COLO829 (cell line): ENCODE measurements at regions not wholly inside any gene's neighbourhood (a gene's known extent, or its start where the extent isn't known, plus 50 kb on each side); places are given as distances from the start of the nearest gene placed in this dataset.

Experiments used
- DNase-seq: peaks from one replicate; pipeline ENCODE4 v3.0.0; 2012; ENCODE audit warnings: low spot score

DNA sequence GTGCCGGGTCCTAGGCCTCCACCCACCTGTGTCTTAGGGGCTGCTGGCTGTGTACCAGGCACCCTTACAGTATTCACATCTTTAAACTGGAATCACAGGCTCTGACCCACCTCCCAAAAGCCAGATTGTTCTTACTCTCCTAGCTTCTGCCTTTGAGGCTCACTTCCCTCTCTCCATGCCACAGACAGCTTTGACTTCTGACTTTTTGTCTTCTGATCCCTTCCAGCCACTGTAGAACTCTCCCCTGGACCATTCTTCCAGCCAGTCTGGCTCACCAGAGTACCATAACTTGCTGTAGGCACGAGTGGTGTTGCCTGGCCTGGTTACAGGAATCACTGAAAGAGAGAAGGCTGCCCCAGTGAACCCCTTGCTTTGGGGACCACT lies 58.1 kb upstream of the STUM start:
- DNase-seq, result no peak

DNA sequence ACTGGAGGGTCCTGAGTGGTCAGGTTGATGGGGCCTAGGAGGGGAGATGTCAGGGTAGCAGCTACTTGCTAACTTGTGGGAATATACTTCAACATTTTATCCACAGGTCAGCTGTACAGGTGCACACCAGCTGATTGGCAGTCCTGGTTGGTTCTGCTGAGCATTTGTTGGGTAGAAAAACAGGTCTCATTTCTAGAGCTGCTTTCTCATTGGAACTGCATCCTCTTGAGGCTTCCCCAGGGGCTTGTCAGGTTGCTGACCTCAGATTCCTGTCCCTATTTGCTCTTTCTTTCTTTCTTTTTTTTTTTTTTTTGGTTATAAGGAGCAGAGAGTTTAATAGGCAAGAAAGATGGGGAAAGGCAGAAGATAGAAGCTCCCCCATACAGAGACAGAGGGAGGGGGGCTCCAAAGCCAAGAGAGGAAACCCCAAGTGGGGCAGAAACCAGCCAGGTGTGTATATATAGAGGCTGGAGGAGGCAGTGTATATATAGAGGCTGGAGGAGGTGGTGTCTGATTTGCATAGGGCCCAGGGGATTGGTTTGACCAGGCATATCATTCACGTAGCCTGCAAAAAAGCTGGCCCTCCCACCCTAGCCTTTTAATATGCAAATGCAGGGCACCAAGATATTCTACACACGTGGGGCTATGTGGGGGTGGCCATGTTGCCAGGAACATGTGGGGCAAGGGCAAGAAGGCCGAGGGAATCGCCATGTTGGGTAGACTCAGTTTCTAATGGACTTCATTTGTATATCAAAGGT lies 57.3 kb upstream of the STUM start:
- DNase-seq, result no peak

DNA sequence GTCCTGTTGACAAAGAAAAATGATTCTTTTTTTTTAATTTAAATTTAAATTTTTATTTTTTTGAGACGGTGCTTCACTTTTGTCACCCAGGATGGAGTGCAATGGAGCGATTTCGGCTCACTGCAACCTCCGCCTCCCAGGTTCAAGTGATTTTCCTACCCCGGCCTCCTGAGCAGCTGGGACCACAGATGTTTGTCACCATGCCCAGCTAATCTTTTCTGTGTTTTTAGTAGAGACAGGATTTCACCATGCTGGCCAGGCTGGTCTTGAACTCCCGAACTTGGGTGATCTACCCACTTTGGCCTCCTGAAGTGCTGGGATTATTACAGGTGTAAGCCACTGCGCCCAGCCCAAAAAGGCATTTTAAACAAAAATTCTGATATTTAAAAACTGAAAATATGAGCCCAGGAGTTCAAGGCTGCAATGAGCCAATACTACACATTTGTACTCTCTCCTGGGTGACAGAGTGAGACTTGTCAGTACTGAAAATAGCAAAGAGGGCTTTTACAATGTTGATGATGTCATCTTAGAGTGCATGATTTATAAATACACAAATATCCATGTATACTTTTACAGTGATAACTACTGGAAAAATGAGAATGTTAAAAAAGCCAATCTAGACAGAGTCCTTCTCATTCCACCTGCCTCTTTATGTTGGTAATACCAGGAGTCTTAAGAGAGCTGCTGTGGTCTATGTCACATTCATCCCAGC lies 56.0 kb upstream of the STUM start:
- no peak for DNase-seq

DNA sequence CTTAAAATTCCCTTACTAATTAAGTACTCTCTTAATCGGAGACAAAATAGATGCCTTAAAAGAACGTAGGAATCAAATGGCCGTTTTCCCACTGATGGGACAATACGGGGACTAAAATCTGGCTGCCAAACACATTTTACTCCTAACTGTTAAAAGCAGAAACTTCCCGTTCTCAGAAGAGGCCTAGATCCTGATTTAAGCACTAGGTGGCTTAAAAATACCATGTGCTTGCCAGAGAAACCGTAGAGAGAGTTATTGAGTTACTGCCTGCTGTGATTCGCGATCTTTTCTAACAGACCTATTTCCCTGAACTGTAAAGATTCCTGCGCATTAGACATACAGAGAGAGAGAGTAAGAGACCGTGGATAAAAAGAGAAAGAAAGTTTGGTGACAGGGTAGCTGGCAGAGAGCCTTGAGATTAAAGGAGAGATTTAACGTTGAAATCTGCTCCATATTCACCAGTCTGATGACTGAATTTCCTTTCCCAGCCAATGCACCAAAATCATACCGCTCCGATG lies 54.4 kb upstream of the STUM start:
- no peak for DNase-seq

DNA sequence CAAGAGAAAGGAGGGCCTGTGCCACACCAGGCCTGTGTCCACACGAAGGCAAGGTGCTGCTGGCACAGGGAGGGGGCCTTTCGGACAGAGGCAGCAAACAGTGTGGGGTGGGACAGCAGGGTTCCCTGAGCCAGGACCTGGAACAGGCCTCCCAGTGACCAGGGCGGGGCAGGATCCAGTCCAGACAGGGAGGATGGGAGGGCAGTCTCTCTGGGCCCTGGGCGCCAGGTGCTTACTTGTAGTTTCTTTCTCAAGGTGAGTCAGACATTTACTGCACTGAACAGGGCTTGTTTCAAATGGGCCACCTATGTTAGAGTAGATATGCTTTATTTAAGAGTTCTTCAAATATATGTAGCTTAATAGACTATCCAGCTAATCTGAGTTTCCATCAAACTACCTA lies 52.8 kb upstream of the STUM start:
- no peak for DNase-seq

DNA sequence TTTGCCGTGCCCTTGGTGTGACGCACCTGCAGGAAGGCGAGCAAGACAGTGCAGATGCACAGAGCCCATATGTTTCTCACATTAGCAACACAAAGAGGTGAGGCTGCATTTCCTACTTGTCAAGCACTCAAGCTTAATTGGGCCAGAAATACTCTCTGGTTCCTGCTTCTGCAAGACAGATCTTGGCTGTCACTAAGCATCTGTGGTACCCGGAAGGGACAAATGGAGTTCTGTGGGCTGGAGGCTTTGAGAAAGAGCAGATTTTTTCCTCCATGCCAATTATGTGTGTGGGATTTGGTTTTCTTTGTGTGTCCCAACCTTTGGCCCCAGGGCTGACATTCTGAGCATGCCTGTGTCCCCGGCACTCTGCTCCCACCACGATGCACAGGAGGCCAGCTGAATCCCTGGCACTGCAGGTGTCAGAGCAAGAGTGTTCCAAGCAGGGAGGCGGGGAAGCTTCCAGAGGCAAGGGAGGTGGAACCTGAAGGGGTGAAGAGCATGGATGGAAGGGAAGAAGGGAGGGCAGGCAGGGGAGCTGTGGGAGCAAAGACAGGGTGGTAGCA lies 52.0 kb upstream of the STUM start:
- DNase-seq, result no peak

DNA sequence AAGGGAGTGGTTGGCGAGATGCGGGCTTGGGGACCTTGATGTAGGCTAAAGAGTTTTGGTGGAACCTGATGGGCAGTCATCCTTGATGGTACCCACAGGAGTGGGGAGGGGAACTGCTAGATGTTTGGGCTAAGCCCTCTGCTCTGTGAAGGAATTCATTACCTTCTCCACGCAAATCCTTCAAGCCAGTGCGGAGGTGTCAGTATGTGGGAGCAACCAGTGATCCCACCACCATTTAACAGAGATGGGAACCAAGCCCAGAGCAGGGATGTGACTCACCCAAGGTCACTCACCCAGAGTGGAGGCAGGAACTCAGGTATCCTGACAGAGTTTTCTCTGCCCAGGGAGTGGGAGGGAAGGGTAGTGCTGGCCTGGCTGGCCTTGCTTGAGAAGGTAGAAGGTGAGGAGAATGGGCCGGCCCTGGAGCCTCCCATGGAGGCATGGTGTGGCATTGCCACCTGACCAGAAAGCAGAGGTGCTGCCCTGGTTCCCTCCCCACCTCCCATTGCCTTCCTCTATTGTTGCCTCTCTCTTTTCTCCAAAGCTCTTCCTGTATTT lies 51.2 kb upstream of the STUM start:
- DNase-seq, result no peak

DNA sequence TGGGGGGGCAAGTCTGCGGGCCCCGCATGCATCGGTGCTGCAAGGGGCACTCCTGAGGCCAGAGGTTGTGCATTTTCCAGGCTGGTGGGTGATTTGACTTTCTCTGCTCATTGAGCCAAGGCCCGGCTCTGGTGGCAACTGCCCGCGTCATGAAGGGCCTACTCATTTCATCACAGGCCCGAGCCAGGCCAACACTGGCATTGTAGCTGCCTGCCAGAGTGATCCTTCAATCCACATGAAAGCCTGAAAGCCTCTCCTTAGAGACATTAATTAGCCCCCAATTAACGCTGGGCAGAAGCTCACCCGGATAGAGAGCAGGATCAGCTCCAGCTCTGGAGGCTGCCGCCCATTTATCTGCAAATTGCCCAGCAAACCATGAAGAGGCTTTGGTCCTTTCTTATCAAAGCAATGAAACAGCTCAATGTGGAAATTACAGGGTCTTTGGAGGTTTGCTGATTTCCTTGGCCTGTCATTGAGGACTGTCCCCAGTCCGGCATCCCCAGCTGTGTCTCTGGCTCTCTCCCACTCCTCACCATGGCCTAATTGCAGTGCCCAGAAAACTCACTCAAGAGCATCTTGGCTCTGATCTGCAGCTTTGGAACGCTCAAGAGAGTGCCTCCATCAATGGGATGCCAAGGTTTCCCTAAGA lies 50.4 kb upstream of the STUM start:
- no peak for DNase-seq

DNA sequence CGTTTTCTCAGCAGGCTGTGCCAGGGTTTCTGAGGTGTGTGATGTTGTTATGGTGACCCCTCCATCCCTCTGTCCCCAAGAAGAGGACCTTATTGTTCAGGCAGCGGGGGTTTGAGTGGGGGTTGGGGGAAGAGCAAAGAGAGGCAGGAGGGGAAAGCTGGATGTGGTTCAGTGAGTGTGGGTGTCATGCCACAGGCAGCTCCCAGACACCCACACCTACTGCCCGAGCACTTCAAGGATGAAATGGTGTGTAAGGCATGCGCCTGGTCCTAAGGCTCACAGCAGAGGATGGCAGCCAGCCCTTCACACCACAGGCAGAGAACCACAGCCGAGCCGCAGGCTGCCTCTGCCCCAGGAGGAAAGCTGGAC lies 49.9 kb upstream of the STUM start:
- DNase-seq, result no peak
